ENCODE measurements at regions not wholly inside any gene's neighbourhood (a gene's known extent, or its start where the extent isn't known, plus 50 kb on each side); places are given as distances from the start of the nearest gene placed in this dataset.

DNA sequence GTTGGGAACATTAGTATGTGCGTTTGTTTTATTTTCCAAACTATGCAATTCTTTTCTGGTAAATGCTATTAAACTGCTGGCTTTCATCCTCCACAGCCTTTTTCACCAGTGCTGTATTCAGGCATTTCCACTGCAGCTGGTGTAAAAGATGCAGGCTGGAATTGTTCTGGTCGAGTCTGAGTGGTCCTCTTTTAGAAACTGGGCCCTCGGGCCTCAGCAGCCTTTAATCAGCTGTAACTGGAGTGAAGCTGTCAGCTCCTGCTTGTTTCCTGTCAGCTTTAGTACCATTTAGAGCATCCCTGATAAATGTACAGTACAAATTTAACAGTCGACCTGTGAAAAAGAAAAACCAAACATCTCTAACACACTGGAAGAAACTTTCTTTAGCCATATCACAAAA, 979.6 kb downstream of the TFAP2A start:
- DNase-seq = no peak

DNA sequence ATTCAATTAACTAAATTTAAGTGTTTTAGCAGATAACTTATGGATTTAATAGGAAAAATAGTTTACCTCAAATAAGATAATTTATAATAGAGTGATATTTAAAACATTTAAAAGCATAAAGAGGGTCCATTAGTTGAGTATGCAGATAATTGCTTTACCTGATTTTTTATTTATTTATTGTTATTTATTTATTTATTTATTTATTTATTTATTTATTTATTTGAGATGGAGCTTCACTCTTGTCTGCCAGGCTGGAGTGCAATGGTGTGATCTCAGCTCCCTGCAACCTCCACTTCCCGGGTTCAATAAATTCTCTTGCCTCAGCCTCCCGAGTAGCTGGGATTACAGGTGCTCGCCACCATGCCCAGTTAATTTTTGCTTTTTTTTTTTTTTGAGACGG, 982.9 kb downstream of the TFAP2A start:
- DNase-seq = no peak

- no peak for DNase-seq
Observed at GRCh38 chr6:9428421-9429172, 986.3 kb downstream of the TFAP2A start.

DNA sequence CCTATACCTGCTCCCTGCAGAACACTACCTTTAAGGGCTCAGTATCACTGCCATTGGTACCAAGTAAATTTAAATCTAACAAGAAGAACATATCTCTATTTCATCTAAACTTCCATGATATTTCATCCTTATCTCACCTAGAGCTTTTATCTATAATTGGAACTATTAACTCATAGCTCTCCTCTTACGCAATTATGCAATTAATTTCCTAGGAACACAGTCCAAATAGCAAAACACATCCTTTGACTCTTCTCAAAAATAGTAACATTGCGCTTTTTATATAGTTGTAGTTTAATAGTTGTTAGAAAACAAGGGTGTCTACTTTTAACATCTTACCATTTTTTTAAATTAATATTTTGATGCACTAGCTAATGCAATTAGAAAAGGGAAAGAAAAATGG, 986.8 kb upstream of the SLC35B3 start:
- no peak for DNase-seq

DNA sequence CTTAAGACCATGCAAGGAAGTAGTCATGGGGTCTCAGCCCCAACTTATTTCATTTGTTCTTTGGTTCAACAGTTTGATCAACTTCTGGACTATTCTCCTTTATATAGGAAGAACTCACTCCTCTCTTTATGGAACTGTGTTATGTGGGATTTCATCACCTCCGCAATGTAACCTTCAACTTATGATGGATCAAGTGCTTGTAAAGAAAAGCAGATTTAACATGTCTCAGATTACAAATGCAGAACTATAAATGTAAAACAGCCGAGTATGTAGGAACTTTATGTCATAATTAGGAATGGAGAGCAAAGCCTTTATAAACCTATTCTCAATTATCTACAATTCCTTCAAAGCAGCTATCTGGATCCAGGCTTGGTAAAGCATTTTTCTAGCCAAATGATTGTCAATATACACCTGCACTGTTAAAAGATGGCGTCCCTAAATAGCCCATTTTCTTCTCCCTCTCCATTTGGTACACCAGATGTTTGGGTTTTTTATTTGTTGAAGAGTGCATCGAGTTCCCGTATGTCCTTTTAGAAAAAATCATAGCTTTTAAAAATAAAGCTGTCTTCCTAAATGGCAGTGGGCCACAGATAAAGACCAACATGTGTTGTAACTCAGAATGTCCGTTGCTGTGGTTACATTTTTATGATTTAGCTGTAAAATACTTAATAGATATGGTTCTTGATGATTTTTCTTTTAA, 985.1 kb upstream of the SLC35B3 start:
- no peak for DNase-seq

GRCh38 chr6:9417400-9417799, 982.1 kb upstream of the SLC35B3 start:
- no peak for DNase-seq

- no peak for DNase-seq
Observed at GRCh38 chr6:9412951-9413559, 977.7 kb upstream of the SLC35B3 start.

- DNase-seq = no peak
Observed at GRCh38 chr6:9409126-9409525, 973.8 kb upstream of the SLC35B3 start.

GRCh38 chr6:9408402-9409117, 973.2 kb upstream of the SLC35B3 start:
- DNase-seq = no peak

GRCh38 chr6:9405825-9406224, 970.5 kb upstream of the SLC35B3 start:
- no peak for DNase-seq

DNA sequence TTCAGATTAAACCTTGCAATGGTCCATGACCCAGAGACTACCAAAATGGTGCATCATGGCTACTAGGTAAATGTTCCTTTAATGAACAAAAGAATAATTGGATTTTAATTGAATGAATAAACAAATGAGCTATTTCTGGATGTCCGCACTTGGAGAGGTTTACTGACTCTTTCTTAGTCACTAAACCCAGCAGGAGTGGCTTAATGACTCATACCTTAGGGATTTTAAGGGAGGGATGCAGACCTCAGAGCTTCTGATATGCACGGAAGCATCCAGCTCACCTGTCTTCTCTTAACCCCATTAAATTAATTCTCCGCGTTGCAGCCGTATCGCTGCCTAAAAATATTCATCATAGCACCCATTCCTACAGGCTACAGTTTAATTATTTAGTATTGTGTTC, 970.0 kb upstream of the SLC35B3 start:
- no peak for DNase-seq

DNA sequence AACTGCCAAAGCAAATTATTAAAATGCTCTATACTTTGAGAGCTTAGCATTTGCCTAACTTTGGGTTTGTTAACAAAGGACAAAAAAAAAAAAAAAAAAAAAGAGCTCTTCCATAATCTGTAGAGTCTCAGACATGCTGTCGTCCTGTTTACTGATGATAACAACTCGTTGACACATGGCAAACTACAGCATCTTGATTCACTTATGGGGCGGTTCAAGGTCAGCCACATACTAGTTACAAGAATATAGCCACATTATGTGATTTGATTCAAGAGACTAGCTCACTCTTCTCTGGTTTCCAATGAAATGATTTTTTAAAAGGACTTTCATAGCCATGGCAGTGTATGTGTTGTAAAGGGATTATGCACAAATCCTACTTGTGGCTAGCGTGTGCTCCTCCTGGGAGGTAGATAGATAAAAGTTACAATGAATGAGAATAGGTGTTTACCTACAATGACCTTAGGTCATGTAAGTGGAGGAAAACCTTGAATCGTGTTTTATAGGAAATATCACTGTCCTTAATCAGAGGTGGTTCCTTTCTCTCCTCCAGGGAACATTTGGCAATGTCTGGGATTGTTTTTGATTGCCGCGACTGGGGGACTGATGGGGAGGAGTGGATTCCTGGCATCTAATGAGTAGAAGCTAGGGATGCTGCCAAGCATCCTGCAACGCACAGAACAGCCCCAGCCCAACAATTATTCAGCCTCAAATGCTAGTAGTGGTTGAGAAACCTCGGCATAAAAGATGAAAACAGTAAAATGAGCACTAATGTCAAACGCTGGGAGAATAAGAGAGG, 969.2 kb upstream of the SLC35B3 start:
- no peak for DNase-seq

DNA sequence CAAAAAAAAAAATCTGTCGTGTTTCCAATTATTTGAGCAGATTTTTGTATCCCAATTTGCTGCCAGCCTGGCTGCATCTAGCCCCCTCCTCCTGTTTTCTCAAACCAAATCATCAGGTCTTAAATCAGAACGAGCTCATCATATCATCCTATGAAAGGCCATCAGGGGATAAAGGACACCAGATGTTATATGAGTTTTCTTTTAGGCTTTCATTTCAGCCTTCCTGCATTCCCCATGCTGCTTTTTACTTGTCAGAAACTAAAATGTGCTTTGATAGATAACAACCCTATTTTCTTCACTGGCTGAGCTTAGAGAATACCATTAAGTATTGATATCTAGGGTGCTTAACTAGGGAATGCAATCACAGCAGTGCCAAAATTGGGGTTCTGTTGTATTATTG, 968.4 kb upstream of the SLC35B3 start:
- DNase-seq = no peak

DNA sequence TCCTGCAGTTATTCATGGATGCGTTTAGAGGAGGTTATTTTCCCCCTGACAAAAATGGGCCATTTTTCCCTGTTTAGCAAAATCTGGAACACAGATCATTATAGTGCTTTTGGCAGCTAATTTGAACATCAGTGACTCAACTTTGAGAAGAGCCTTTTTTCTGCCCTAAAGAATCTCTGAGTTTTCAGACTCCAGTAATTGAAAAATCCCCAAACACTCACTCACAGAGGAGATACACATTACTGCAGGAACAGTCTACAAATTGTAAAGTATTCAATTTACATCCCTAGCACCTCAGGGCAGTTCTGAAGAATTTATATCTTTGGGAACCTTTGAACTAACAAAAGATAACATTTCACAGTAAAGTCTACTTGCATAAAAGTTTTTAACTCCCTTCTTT, 966.6 kb upstream of the SLC35B3 start:
- no peak for DNase-seq

GRCh38 chr6:9399916-9400315, 964.6 kb upstream of the SLC35B3 start:
- DNase-seq = no peak

DNA sequence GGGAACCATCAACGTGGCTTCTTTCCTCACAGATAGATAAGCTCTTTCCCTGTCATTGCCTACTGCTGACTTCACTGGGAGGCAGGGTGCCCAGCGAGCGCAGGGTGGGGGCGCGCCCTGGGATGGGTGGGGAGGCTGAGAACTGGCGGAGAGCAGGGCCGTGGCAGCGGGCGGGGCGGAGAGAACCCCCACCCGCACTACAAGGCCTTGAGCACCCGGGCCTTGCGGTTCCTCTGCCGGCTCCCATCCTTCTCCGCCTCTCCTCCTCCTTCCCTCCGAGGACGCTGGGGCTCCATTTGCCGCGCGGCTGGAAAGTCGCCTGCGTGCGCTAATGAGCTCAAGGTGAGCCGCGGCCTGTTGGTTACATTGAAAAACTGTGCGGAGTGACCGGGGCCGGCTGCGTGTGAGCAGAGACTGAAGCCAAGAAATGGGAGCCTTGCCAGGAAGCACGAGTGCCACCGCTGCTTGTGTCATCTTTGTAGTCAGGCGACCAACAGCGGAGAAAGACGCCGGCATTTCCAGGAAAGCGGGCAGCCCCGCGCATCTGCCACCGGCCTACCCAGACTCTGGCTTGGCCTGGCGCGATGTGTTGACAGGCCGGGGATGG, 963.5 kb upstream of the SLC35B3 start:
- DNase-seq = peak; percentile 37

DNA sequence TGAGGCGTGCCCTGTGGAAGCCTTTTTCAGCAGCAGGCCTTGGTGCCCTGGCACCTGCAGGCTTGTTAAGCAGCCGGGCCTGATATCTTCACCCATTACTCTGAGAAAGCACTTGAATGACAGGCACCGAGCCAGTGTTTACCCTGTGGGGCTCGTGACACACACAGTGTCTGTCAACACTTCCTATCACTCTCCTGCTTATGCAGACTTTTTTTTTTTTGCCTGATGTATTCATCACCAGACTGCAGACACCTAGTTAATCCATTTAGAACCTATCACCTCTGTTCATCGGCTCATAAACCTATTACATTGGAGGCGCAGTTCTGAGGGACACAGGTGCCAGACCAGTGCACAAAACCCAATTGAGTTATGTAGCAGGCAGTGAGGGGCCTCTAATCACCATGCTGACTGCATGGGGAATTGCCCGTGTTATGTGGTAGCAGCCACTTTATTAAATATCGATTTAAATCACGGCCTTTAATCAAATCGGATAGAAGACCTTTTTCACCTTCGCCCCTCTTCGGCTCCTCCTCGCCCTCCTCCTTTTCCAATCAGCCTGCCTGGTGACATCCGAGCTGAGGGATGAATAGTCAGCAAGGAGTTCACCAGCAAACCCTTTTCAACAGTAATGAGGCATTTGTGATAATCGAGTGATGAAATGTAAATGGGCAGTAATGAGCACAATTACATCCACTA, 962.9 kb upstream of the SLC35B3 start:
- no peak for DNase-seq

- no peak for DNase-seq
Observed at GRCh38 chr6:9388596-9388995, 953.3 kb upstream of the SLC35B3 start.

- no peak for DNase-seq
Observed at GRCh38 chr6:9380568-9380967, 945.2 kb upstream of the SLC35B3 start.

DNA sequence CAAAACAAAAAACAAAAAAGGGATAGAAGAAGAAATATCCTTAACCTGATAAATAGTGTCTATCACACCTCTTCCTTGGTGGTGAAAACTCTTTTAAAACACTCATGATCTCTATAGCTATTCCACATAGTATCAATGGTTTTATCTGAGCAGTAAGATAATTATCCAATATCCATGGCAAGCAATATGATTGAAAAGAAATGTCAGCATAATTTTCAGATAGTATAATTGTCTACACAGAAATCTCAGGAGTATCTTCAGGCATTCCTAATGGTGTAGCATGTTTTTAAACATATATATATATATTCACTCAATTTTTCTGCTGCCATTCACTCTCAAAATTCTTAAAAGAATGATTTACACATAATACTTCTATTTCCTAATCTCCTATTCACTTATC, 938.0 kb upstream of the SLC35B3 start:
- DNase-seq = no peak

DNA sequence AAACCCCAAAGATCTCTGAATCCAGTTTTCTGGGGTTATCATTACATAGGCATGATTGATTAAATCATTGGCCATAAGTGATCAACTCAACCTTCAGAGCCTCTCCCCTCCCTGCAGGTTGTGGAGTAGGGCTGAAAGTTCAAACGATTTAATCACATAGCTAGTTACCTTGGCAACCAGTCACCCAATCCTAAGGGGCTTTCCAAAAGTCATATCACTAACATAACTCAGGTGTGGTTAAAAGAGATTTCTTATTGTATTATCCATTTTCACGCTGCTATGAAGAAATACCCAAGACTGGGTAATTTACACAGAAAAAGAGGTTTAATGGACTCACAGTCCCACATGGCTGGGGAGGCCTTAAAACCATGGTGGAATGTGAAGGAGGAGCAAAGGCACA, 935.1 kb upstream of the SLC35B3 start:
- DNase-seq = no peak

- no peak for DNase-seq
Observed at GRCh38 chr6:9365378-9365777, 930.0 kb upstream of the SLC35B3 start.
